GM21737 (cell line): ENCODE measurements at regions not wholly inside any gene's neighbourhood (a gene's known extent, or its start where the extent isn't known, plus 50 kb on each side); places are given as distances from the start of the nearest gene placed in this dataset.

ENCODE experiments used
- ATAC-seq: cut with Tn5 transposase; IDR thresholded peaks from one replicate; pipeline ENCODE4 v1.9.1; 2021; ENCODE audit warnings: mild to moderate bottlenecking, moderate library complexity; ENCODE audit not compliant: unreplicated experiment

DNA sequence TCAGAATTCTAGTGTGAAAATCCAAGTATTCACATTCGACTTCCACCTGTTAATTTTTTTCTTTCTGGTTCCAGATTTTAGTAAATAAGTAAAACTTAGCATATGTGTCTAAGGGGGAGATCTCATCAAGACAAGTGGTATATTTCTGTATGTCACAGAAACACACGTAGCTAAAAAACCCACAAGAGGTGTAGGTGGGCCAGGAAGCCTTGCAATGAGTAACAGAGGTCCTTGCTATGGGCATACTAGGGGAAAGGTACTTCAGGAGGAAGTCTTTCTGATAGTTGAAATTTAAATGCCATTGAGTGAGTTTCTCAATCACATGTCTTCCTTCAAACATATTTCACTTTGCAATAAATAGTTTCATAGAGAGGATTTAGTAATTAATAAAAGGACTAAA lies 315.8 kb downstream of the MID1IP1 start:
- no peak for ATAC-seq

DNA sequence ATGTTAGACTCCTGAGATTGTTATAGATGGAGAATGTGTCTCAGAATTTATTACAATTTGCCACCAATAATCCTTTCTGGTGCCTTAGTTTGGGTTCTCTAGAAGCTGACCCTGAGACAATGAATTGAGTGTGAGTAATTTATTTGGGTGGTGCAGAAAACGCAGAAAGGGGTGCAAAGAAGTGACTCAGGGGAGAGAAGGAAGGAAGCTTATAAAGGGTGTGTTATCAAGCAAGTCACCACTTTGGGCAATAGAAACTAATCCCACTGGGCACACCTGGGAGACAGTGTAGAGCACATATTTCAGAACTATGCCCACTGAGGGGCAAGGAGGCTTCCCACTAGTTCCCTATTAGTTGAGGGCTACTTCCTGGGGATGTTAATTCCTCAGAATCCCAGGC lies 320.6 kb downstream of the MID1IP1 start:
- no peak for ATAC-seq

DNA sequence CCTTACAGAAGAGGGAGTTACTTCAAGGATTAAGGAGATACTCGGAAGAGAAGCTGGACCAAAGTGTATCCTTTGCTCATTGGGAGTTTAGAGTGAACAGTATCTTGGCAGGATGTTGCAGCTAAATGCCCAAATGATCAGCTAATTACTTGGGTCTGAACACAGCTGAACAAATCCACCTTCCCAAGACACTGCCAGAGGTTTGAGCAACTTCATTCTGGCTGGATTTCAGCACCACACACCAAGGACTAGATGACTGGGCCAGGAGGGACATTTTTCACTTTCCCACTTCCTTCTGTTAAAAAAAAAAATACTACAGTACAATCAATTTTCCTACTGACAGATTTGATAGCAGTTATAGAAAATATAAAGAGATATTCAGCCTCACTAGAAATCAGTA lies 324.6 kb downstream of the MID1IP1 start:
- ATAC-seq = no peak

DNA sequence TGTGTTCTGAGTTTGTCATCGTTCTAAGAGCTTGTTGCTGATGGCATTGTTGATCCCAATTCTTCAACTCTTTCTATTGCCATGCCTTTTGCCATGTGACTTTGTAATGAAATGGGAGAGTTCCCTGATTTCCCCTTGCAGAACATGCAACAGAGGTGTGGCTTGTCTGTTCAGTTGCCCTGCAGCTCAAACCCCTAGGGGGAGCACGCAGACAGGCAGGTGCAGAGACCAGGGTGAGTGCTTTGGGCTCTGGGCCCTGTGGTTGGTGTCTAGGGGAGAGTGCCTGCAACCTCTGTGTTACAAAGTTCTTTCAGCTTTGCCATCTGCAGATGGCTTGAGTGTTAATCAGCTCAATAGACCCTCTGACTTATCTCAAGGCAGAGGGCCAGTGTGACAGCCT lies 332.7 kb downstream of the MID1IP1 start:
- no peak for ATAC-seq

DNA sequence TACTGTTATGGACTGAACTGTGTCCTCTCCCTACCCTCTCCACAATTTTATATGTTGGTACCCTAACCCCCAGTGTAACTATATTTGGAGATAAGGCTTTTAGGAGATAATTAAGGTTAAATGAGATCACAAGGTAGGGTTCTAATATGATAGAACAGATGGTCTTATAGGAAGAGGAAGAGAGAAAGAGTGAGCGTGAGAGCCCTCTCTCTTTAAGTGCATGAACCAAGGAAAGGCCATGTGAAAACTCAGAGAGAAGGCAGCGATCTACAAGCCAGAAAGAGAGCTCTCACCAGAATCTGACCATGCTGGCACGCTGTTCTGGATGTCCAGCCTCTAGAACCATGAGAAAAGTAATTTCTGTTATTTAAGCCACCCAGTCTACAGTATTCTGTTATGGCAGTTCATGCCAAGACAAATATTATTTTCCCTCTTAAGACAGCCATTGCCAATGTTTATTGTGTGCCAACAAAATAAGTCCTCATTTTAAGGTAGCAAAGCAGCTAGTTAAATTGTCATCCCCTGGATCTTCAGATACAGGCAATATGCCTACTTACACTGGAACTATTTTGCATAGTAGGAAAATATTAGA lies 336.2 kb downstream of the MID1IP1 start:
- ATAC-seq = no peak

DNA sequence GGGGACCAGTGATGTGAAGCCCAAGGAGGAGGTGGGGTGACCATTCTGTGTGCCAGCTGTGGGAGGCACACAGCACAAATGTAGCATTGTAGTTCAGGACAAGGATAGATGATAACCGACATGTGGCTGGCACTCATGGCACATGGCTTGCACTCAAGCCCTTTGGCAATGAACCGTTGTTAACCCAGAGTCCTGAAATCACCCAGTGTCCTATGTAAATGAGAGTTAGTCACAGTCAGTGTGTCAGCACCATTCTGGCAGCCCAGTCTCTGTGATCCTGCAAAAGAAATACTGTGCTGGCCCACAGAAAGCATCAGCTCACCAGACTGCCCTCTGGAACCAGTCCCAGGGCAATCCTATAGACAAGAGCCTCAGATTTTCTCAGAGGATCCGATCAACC lies 339.3 kb downstream of the MID1IP1 start:
- ATAC-seq = no peak

DNA sequence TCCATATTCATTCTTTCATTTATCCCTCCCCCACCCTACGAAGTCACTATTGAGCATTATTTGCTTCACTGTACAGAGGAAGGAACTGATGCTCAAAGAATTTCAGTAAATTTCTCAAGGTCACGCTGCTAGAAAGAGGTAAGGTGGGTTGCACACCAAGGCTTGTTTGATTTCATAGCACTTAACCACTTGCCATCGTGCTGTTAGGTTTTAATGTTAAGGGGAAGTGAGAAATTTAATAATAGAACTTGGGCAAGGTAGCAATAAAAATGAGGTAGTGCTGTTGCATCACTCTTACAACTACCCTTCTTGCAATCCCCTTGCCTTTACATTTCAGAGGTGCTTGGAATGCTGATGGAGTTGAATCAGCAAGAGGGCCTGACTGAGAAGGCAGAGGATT lies 343.1 kb downstream of the MID1IP1 start:
- no peak for ATAC-seq

DNA sequence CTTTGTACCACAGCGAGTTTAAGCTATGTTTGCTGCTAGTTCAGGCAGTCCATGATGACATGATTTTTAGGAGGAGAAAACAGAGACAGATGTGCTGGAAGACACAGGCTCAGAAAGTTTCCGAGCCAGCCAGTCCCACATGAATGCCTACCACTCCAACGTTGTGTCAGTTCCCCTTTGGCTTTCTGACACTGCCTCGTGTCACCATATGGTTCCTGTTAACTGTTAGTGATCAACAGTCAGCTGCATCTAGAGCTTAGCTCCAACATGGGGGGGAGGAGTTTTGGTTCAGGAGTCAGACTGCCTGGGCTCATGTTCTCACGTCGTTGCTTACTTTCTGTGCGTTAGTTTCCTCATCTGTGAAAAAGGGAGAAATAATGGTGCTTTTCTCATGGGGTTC lies 343.7 kb downstream of the MID1IP1 start:
- ATAC-seq = peak; percentile 46

DNA sequence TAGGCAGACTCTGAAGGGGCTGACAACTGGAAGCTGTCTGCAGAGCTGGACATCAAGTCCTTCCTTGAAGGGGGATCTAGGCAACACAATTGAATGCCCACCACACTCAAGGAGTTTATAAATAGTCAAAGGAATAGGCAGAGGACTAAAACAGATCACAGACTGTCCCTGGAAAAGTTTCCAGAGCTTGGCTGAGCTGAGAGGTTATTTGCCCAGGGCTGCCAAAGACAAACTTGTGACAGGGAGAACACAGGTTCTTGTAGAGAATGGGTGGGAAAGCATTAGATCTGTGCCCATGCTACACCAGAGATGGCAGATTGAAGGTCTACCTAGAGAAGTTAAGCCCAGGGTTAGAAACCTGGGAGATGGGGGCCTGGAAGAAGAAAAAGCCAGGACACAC lies 344.6 kb downstream of the MID1IP1 start:
- ATAC-seq = no peak

DNA sequence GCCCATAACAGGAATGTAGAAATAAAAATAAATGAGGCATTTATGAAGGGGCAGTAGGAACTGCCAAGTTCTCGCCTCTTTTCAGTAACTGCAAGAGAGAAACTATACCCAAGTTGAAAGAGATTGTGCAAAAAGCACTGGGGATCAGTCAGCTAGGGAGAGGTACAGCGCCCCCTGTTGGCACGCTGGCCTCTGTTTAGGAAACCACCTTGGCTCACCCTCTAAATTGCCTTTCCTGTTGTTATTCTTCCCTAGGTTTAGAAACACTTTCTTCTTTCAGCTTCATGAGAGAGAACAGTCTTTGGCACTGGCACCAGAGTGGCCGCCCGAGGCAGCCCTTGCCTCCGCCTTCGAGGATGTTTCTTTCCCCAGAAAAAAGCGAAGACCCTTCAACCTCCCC lies 348.5 kb downstream of the MID1IP1 start:
- no peak for ATAC-seq

DNA sequence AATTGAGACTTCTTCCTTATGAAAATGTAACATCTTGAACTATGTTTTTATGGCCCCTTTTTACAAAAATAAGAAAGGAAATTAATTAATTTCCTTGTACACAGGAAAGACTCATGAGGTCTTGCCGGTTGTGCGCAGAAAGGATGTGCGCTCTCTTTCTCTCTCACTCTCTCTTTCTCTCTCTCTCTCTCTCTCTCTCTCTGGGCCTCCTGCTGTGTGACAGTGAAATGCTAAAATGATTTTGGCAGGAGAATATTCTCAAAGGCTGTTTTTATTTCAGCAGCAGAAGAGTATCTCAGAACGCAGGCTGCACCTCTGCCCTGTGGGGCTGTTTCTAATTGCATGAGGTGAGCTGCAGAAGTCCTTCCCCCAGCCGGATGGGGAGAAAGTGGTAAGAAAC lies 349.0 kb downstream of the MID1IP1 start:
- ATAC-seq = no peak

DNA sequence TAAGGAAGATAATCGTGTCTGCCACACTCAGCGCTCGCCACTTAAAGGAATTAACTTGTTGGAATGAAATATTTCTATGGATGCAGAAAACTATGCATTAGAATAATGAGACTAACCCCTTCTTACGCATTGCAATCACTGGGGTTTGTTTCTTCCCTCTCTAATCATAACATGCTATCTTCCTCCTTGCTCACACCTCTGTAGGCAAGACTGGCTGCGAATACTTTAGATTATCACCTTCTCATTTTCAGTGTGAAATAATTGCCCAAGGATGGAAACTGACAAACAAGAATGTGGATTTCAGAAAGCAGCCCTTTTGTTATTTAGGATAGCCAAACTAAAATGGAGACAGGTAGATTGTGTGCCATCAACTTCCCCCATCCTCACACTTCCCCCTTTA lies 349.4 kb downstream of the MID1IP1 start:
- ATAC-seq = no peak

DNA sequence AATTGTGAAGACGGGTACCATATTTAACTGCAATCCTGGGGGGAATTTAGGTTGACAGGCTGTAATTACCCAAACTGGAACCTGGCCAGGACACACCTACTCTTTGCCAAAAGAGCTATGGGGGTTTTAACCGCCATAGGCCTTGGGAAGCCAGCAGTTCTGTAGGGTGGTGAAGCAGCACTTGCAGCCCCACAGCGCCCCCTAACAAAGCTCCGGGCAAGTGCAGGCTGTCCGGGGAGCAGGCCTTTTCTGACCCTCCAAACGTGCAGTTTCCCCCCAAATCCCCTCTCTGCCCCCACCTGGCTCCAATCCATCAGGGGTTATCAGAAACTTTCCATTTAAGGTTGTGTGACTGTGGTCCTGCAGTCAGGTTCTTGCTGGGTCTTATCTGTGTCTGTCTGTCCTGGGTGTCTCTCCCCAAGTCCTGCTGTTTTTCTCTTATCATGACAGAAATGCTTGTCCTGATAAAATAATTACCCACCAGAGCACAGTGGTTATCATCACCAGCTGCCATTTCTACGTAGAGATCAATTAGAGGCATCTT lies 350.9 kb downstream of the MID1IP1 start:
- ATAC-seq = no peak

DNA sequence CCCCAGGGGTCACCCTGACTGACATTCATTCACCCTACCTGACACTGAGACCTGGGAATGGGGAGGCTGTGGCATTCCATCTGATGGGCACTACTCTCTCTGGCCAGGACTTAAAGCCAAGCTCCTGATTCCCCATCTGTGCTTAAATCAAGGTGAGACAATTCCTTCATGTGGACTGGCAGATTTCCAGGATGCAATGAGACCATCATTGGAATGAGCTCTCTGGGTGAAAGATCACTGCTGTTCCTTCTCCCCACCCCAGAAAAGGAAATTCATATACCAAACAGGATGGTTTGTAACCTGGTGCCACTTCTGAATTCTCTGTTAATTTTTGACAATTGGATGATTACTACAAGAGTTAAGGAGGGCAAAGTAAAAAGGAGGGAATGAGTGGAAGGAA lies 354.8 kb downstream of the MID1IP1 start:
- no peak for ATAC-seq

DNA sequence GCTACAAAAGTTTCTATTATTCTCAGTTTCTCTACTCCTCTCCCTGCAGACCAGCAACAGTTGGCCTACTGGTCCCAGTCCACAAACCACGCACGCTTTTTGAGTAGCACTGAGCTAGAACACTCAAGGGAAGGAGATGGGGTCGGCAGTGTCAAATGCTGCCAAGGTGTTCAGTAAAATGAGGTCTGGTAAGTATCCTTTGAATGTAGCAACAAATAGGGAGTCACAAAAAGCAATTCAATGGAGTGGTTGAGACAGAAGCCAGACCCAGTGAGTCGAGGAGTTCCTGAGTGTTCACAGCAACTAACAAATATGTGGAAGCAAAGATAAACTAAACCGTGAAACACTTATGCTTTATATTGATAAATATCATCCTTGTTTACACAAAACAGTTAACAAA lies 355.7 kb downstream of the MID1IP1 start:
- ATAC-seq = no peak

DNA sequence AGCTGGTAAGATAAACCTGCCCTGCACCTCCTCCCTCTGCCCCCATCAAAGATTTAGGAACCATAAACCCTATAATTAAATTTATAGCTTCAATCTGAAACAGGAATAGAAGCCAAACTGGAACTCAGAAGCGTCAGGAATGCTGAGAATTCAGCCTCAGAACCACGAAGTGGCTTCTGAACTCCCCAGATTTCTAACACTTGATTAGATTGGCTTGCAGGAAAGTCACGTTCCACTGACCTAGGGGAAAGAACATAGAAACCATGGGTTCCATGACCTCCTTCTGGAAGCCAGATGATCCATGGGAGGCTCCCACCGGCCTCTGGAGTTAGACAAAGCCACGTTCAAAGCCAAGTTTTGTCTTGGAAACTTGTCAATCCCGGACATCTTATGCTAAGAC lies 356.5 kb downstream of the MID1IP1 start:
- no peak for ATAC-seq

DNA sequence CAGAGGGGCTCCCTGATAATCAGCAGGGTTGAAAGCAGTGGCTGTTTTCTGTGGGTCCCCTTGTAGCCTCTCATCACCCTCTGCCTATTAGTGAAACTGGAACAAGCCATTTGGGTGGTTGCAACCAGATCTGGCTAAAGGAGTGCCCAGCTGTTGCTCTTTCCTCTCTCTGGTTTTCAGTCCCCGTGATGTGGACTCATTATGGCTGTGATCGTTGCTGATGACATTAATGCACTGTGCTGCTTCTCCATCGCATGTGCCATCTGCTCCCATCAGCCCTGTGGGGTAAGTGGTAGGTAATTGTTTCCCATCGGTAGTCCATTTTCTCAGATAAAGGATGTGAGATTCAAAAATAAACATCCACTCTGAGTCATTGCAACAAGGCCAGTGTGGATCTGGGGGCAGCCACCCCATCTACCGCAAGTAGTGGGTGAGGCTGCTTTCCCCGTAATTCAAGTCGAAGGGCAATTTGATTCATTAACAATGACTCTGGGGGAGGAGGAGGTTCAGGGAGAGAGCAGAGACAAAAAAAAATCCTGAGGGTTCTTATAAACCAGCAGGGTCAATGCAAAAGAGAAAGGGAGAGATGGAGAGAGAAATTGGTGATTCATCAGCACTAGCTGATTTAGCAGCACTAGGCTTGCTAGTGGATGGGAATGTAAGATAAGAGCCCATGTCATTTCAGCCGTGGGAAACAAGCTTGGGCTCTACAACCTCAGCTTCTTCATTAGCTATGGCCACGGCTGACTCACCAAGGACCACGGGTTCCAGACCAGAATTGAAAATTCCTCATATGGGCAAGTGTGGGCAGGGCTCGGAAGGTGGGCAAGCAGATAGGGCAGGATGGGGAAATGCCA lies 357.8 kb downstream of the MID1IP1 start:
- ATAC-seq = no peak

DNA sequence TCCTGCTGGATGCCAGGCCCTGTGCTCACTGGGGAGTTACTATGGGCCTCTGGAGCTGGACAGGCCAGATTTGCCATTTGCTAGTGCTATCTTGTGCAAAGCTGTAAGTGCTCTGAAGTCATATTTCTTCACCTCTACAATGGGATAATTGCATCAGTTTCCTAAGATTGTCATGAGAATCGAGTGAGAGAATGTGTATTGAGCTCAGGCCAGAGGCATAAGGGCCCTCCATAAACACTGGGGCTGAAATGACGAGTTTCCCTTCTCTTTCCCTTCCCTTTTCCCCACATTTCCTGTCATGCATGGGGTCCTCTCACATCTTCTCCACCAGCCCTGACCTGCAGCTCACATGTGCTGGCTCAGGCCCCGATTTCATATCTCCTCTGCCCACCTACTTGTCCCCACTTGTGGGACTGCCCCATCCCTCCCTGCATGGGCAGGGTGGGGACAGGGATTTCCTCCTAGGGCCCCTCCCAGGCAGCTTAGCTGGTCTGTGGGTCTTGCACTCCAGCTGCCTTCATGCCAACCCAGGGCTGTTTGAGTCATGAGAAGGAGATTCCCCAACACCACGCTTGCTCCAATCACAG lies 358.8 kb downstream of the MID1IP1 start:
- ATAC-seq = no peak

DNA sequence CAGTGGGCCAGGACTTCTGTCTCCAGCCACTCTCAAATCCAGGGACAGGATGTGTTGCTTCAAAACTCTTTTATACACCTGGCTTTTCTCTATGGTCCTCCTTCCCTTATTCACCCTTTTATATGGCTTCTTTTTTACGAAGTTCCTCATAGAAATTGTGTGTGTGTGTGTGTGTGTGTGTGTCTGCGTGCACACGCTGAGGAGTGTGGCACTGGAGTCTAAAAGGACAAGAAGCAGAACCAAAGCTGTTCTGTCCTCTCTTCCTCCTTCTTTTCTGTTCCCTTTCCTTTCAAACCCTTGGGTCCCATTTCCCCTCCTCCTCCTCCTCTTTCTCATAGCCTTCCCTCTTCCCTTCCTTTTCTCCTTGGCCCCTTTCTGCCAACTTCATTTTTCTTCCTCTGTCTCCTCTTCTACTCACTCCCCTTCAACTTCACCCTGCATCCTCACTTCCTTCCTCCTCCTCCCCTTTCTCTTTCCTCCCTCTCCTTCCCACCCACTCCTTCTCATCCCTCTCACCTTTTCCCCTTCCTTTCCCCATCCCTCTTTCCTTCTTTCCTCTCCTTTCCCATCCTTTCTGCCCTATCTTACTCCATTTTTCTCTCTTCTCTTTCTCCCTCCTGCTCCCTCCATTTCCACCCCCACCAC lies 360.5 kb downstream of the MID1IP1 start:
- ATAC-seq = no peak

DNA sequence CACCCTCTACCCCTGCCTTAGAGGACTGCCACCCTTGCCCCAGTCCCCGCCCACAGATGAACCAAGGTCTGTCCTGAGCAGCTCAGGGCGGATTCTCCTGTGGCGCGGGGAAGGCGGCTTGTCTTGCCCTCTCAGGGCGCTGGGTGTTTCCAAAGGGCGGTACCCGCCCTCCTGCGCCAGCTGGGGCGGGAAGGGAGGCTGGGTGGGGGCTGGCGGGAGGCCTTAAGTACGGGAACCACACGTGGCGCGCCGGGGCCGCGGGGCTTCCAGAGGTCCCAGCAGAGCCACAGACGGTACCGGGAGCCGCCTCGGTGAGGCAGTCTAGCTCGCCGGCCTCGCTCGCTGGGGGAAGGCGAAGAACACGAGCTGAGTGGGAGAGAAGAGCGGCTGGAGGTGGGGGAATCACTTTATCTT lies 361.1 kb downstream of the MID1IP1 start:
- ATAC-seq = no peak

DNA sequence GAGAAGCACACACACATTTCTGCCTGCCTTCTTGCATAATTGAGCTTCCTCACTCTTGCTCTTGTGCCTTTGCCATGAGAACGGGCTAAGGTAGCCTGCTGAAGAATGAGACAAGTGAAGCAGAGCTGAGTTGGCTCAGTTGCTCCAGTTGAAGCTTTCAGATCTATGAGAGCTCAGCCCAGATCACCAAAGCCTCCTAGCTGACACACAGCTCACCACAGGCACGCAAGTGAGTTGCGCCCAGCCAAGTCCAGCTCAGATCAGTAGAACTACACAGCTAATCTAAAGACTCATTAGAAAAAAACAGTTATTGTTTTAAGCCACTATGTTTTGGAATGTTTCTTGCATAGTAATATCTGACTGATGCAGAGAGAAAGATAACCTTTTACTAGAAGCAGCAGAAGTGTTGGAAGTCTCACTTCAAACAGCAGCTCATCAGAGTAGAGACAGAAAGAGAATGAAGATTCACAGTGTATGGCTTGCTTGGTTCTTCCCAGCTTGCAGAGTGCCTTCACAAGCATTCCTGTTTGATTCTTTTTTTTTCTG lies 362.4 kb downstream of the MID1IP1 start:
- no peak for ATAC-seq
